Dermis microvascular lymphatic vessel endothelial cell (primary cell): ENCODE measurements at regions not wholly inside any gene's neighbourhood (a gene's known extent, or its start where the extent isn't known, plus 50 kb on each side); places are given as distances from the start of the nearest gene placed in this dataset.

Experiments
- DNase-seq, 2 donors: peaks; one replicate each; pipeline versions ENCODE4 v3.0.0 to v3.0.0-alpha.2; 2010; ENCODE audit warnings: low read depth in 2 of 2

DNA sequence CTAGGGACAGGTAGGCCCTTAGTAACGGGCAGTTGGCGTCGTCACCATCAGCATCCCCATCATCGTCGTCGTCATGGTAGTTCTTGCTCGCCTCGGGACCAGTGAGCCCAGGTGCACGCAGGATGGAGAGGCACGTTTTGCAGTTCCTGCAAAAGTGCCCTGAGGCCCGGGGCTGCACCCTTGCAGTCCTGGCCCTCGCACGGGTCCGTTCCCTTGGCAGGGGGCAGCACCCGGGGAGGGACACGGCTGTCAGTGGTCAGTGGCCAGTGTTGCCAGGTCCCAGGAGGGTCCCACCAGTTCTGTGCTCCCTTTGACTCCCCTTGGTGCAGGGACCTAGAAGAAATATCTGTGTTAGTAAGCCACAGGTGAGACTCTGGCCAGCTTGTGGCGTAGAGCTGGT lies 243.9 kb upstream of the CIBAR2 start:
- no peak for DNase-seq

DNA sequence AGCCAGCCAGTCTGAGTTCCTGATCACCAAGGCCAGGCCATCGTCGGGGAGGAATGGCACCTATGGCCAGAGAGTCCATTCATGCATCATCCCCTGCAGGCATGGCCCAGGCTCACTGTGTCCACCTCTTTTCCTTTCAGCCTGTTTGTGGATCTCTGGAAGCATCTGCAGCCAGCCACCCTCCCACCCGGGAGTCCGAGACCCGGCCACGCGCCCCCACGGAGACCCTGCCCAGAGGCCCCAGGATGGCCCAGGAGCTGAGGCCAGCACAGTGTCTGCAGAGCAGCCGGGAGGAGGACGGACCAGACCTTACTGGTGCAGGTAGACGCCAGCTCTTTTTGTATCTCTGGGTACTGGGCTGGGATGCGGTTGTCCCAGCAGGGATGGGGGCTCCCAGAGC lies 245.1 kb upstream of the CIBAR2 start:
- DNase-seq: no peak

DNA sequence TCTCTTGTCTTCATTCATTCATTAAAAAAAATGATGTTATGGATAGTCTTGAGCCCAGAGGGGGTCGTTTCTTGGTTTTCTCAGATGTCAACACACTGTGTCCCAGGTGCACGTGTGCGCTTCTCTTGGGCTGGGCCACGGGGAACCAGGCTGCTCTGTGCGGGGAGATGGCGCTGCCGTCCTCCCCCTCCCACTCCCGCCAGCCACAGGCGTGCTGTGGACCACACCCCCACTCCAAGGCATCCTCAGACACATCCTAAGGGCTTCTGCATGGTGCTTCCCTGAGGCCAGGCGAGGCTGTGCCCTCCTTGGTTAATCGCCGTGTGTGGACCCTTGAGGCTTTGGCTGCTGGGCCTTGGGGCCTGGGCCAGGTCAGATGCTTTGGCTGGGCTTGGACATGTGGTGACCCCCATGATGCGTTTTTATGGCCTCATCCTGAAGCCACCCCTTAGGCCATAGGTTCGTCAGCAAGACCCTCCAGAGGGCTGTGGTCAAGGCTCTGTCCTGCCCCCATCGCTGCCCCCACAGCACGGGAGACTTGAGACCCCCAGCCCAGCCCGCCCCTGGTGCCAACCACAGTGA lies 245.7 kb upstream of the CIBAR2 start:
- no peak for DNase-seq

DNA sequence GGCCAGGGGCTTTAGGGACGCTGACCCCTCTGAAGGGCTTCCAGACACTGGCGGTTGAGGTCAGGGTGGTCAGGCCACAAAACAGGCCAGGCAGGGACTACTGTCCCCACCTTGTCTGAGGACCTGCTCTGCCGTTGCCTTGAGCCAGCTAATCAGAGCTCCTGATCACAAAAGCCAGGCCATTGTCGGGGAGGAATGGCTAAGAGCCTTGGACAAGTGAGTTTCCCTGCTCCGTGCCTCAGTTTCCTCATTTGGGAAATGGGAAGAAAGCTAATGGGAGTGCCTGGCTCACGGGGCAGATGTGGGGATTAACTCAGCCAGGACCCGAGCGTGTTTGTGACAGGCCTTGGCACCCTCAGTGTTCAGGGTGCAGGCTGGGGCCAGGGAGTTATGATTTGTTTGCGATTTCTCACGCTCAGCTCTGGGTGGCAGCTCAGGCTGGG lies 246.5 kb upstream of the CIBAR2 start:
- DNase-seq: no peak

DNA sequence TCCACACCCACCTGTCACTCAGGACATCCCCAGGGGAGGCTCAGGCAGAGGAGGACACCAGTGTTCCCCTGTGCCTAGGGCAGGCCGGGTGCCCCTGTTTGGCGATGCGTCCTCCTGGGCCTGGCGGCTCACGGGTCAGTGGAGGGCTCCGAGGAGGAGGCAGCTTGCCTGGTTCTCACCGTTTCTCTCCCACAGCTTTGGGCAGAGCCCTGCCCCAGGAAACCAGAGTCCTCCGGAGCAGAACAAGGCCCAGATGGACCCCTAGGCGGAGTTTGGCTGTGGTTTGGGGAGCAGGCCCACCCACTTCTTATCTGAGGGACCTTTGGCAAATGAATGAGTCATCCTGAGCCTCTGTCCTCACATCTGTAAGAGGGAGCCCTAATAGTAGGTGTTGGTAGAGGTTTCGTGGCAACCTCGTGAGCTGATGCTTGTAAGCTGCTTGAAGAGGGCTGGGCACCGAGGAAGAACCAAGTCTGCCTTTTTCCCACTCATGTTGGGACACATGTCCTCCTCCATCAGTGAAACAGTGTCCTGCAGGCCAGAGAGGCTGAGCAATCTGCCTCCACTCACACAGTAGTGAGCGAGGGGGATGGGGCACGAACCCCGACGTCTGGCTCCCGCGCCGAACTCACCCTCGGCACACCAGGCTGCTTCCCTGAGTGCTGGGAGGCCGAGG lies 247.0 kb upstream of the CIBAR2 start:
- no peak for DNase-seq

DNA sequence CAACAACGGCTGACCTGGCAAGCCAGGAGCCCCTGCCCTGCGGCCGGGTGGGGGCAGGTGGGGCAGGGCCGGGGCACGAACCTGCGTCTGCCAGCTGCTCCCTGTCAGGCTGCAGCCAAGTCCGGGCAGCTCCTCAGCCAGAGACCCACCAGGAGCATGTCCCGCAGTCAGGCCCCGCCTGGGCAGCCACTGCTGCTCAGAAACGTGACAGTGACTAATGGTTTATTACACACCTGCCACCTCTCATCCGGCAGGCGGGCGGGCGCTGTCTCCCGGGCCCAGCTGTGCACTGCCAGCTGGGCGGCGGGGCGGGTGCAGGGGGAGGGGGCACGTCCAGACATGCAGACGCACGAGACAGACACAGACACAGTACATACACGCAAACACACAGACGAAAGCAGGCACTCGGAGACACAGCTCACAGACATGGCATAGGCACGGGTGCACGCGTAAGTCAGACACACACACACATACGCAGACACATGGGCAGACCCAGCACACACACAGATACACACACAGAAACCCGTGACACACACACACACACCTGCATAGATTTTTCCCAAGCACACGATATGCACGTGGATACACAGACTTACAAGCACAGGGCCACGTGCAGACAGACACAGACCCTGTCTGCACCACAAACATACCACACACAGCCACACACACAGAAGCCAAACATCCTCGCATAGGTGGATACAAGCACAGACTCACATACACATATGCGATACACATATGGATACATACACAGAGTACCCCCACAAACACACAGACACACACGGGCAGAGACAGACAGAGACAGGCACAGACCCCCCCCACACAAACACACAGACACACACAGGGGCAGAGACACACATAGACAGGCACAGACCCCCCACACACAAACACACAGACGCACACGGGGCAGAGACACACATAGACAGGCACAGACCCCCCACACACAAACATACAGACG lies 248.3 kb upstream of the CIBAR2 start:
- DNase-seq: no peak

DNA sequence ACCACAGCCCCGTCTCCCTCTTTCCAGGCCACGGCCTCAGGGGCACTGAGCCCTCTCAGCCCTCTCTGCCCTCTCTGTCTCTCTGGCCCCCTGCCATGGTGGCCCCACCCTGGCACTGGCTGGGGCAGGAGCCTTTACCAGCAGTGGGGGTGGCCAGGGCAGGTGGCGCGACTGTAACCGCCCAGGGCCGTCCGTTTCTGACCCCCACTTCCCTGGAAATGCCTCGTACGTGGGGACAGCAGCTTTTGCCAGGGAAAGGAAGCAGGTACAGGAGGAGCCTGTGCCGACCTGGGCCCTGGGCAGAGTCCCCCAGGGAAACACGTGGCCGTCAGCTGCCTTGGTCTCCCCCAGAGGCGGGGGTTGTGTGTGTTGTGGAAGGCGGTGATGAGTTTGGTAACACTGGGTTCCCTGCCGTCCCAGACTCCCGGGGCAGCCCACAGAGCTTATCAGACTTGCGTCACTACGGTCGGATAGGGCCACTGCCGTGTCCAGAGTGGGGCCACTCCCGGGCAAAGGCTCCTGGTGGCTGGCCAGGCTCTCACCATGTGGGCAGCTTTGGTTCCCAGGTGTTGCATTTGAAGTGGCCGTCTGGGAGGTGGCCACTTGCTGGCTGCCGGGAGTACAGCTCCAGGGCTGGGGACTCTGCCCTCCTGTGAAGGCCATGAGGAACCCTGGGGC lies 249.3 kb upstream of the CIBAR2 start:
- no peak for DNase-seq

DNA sequence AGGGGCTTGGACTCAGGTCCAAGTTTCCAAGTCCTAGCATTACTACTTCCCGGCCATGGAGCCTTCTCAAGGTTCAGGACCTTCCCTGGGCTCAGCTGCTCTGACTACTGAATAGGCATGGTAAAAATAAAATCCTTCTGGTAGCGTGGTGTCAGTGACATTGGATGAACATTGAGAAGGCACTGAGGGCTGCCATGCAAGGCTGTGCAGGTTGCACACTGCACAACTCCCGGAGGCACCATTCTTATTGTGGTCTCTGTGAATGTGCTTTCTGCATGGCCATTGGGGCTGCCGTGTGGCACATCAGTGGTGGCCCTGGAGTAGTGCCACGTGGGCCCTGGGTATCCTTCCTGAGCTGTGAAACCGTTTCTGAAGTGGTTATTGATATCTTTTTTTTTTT lies 250.2 kb upstream of the CIBAR2 start:
- no peak for DNase-seq

DNA sequence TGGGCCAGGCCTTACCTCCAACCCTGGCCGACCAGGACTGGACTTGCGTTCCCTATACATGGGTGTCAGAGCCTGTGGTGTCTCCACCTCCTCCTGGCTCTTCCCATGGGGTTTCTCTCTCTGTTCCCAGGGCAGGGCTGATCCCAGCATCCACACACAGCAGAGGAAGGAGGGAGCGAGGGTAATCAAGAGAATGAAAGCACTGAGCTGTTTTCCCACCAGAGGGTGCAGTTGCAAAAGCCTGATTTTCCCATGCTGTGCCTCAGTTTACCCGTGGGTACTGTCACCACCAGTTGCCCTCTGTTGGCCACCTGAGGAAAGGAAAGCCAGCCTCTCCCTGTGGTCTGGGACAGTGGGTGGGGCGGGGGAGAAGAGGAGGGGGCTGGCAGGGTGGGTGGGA lies 249.7 kb upstream of the GSE1 start:
- no peak for DNase-seq

DNA sequence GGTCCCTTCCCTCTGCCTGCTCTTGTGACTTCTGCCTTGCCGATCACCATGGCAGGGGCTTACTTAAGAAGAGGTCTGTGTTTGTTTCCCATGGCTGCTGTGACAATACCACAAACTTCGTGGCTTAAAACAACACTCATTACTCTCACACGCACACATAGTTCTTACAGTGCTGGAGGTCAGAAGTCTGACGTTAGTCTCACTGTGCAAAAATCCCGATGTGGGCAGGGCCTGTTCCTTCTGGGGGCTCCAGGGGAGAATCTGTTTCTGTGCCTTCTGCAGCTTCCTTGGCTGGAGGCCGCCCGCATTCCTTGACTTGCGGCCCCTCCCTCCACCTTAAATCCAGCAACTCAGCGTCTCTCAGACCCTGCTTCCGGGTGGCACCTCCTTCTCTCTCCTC lies 249.2 kb upstream of the GSE1 start:
- DNase-seq: no peak

DNA sequence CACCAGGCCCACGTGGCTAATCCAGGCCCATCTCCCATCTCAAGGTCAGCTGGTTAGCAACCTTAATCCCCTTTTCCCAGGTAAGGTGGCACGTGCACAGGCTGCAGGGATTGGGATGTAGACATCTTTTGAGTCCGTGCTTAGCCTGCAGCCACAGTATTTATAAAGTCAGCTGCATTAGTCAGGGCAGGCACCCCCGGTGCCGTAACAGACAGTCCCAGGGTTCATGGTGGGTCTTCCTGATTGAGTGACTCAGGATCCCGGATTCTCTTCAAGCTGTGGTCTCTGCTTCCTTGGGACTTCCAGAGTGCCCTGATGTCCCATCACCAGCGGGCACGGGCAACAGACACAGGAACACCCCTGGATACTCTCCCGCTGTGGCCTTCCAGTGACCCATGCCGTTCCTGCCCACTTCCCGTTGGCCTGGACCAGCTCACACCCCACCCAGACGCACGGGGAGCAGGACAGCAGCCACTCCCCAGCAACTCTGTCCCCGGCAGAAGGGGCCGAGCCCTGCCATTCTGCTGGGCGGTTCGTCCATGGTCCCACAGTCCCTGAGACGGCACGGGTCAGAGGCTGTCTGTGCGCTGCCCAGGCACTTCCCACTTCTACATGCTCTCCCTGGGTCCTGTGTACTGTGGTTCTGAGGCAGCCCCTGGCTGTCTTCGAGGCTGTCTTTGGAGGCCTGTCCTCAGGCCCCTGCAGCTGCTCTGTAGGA lies 248.6 kb upstream of the GSE1 start:
- peak in 1 of 2 donors; percentile 23 for DNase-seq

DNA sequence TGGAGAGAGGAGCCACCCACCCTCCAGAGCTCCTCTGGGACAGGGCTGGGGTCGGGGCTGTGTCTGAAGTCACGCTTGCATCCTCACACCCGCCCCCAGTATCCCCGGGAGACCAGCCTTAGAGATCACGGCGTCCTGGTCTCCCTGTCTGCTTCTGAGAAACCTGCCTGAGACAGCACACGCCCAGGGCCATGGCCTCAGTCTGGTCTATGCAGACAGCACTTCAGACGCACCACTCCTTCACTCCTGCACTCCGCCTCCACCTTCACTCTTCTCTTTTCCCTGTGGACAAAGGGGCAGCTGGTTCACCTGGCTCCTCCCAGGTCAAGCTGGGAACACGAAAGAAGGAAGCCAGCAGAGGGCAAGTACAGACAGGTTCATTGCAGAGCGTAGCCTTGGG lies 248.0 kb upstream of the GSE1 start:
- no peak for DNase-seq

DNA sequence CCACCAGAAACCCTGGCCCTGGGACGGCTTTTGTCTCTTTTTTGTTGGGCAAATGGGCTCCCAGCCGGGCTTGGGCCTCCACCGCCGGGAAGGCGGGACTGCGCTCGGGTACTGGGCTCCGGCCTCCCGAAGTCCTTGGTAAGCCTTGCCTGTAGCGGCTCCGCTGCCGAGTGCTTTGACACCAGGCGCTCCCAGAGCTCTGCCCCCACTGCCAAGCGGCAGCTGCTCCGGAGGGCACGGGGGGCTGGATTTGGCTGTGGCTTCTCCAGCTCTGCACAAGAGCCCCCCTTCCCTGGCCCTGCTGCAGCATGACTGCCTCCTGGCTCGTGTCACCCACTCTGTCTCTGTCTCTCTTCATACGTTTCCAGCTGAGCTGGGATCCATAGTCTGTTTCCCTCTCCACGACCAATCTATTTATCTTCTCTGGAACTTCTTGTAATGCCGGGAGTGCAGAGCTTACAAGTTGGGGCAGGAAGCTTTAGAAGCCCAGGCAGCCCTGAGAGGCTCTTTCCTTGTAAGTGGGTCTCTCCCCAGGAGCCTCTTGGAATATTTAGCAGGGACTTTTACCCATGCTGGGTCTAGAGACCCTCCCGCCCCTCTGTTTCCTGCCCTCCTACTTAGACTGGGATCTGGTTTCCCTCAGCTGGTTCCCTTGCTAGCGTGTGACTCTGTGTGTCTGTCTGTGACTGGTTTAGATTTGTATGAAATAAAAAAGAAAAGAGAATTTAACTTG lies 246.9 kb upstream of the GSE1 start:
- no peak for DNase-seq

DNA sequence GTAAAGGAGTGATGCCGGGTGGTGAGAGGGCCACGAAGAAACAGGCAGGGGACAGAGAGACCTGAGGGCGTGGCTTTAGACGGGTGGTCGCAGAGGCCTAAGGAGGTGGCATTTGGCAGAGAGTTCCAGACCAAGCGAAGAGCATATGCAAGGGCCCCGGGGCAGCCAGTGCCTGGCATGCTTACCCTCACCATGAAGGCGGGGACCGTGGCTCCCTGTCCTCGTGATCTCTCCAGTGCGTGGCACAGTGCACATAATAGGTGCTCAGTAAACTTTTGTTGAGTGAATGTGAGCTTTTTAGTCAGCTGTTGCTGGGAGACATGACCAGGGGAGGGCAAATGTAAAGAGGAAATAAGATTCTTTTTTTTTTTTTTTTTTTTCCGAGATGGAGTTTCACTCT lies 245.6 kb upstream of the GSE1 start:
- no peak for DNase-seq

DNA sequence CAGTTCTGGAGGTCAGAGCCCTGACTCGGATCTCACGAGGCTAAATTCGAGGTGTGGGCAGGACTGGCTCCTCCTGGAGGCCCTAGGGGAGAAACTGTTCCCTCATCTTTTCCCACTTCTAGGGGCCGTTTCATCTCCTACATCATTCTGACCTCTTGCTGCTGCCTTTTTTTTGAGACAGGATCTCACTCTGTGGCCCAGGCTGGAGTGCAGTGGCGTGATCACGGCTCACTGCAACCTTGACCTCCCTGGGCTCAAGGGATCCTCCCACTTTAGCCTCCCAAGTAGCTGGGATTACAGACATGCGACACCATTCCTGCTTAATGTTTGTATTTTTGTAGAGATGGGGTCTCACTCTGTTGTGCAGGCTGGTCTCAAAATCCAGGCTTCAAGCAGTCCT lies 244.1 kb upstream of the GSE1 start:
- no peak for DNase-seq

DNA sequence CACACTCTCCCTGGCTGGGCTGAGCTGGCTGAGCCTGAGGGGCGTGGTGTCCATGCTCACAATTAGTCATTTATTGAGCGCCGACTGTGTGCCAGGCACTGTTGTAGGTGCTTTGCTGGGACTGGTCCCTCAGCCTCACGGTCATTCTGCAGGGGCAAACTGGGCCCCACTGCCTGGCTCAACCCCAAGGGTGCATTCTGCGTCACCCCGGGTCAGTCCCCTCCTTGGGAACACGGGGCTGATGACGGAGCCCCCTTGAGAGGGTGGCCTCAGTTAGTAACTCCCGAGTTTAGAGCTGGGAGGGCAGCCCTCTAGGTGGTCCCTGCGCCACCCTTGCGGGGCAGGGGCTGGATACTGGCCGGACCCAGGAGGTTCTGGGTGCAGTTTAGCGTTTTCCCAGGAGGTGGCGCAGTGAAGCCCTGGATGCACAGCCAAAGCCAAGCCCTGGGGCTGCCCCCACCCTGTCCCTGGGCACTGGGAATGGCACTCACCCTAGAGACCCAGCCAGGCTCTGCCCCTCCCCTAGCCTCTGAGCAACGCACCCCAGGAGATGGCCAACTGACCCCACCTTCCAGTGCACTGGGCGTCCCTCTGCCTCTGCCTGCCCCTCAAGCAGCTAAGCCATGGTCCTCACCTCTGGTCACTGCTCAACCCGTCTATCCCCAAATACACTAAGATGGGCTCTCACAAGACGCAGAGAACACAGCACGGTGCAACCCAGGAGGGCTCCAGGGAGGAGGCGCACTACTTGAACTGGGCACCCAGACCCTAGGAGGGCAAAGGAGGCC lies 243.2 kb upstream of the GSE1 start:
- DNase-seq: peak in 1 of 2 donors; percentile 28

DNA sequence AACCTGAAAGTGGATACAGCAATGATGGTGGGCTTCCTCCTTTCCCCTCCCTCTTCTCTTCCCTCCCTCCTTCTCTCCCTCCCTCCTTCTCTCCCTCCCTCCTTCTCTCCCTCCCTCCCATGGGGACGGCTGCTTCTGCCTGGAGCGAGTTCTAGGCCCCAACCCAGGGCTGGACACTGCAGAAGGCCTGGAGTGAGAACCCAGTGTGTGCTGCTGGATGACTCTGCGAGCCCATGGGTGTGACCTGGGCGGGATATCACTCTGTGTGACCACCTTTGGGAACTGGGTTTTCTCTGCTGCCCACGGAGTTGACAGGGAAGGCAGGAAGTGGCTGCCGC lies 242.6 kb upstream of the GSE1 start:
- no peak for DNase-seq

DNA sequence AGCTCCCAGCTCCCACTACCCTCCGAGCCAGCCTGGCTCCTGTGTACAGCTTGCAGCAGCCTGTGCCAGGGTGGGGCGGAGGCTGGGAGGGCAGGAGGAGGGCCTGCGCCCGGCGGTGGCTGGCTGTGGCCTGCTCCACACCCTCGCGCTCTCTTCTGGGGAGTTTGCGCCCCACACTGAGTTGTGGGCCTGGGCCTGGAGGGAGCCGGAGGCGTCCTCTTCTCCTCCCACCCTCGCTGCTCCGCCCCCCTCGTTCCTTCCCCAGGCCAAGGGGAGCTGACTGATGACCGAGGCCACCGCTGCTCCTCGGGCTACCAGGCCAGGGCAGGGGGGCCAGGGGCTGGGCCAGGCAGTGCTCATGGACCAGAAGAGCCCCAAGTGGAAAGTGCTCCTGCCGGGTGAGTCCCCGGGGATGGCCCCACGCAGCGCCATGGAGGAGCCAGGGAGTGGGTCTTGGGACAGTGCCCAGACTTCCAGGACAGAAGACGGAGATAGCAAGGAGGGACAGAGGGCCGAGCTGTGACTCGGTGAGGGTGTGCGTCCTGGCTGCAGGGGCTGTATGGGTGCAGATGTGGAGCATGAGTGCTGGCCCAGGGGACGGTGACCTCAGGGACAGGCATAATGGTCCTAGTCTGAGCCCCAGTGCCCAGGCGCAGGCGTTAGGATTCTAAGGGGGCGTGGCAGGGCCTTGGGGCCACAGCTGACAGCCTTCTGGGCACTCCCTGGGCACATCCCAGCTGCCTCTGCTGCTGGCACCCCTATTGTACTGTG lies 242.1 kb upstream of the GSE1 start:
- no peak for DNase-seq

DNA sequence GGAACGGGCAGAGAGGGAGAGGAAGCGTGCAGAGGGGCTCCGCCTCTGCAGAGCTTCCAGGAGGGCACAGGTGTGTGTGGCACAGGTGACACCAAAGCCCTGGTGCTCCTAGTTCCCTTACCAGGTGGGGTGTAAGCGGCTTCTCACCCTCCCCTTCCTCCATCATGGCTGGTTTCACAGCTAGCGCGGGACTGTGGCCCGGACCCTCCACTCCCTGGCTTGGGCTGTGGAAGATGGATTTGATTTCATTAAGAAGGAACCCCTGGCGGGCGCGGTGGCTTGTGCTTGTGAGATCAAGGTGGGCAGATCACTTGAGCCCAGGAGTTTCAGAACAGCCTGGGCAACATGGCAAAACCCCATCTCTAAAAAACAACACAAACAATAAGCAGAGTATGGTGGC lies 241.2 kb upstream of the GSE1 start:
- no peak for DNase-seq
